A549 (cell line): ENCODE measurements at regions not wholly inside any gene's neighbourhood (a gene's known extent, or its start where the extent isn't known, plus 50 kb on each side); places are given as distances from the start of the nearest gene placed in this dataset.

Experiments
- ATAC-seq, 2 experiments: fragments of 200-7000 bp in 1 of 2; fragments of >200 bp in 1 of 2; cut with Nextera tagmentation in 1 of 2; cut with Tn5 transposase in 1 of 2; 3 replicates each; pipeline versions ENCODE4 v1.8.0 to v1.9.1; 2018 to 2020; ENCODE audit warnings: mild to moderate bottlenecking in 1 of 2, moderate library complexity in 1 of 2
- CTCF ChIA-PET: fragments of 300-600 bp; sonication (Branson Sonifier 250); formaldehyde crosslinking; extraction: SDS; loops from one replicate; lab custom pipeline; 2021; ENCODE audit warnings: antibody characterized with exemption, inconsistent platforms; lab: Yijun Ruan, JAX
- POLR2A ChIA-PET: fragments of 350-600 bp; formaldehyde crosslinking; extraction: SDS; loops from one replicate; lab custom pipeline; 2021; ENCODE audit warnings: antibody characterized with exemption, inconsistent platforms; lab: Yijun Ruan, JAX
- DNase-seq, 2 experiments: peaks; one replicate each; pipeline versions ENCODE4 v3.0.0 to v3.0.0-alpha.2; 2011 to 2016; ENCODE audit warnings: low read depth in 1 of 2, low spot score in 1 of 2
- FAIRE-seq: peaks from 2 replicates; lab custom pipeline; 2011; peaks lifted over from hg19 to GRCh38; lab: Jason Lieb, UNC
- H3K27ac ChIP-seq, 2 experiments: fragments of >200 bp; sonication (Bioruptor Twin); formaldehyde crosslinking; 3 replicates each; pipeline ENCODE4 v1.5.1; 2016 to 2017
- H3K4me1 ChIP-seq: fragments of >200 bp; sonication (Bioruptor Twin); formaldehyde crosslinking; 3 replicates; pipeline ENCODE4 v1.6.1; 2016
- H3K4me2 ChIP-seq: fragments of >200 bp; sonication (Bioruptor Twin); formaldehyde crosslinking; 3 replicates; pipeline ENCODE4 v1.6.1; 2016
- H3K4me3 ChIP-seq: fragments of >200 bp; sonication (Bioruptor Twin); formaldehyde crosslinking; 3 replicates; pipeline ENCODE4 v1.5.1; 2016
- H3K9me3 ChIP-seq: fragments of >200 bp; sonication (Bioruptor Twin); formaldehyde crosslinking; 3 replicates; pipeline ENCODE4 v1.6.1; 2016
- BHLHE40 ChIP-seq: IDR thresholded peaks from 2 replicates; pipeline ENCODE4 v1.6.1; 2012; ENCODE audit warnings: low read depth, low read length, inconsistent platforms
- CBX2 ChIP-seq: fragments of 200-600 bp; sonication (generic); IDR thresholded peaks from 2 replicates; pipeline ENCODE4 v1.6.1; 2016; ENCODE audit warnings: low read depth, mild to moderate bottlenecking, borderline replicate concordance
- CHD2 ChIP-seq: fragments of 150-350 bp; IDR thresholded peaks from 2 replicates; pipeline ENCODE4 v1.6.1; 2014; ENCODE audit warnings: low read length; ENCODE audit not compliant: partially characterized antibody
- FOSL2 ChIP-seq, 2 experiments: fragments of 450-650 bp in 1 of 2; fragments of >200 bp in 1 of 2; sonication (Bioruptor Twin) in 1 of 2; formaldehyde crosslinking; IDR thresholded peaks; 2 replicates each; pipeline versions ENCODE4 v1.5.0 to v1.6.1; 2016 to 2020; ENCODE audit warnings: mild to moderate bottlenecking in 1 of 2, moderate library complexity in 1 of 2
- FOXS1 ChIP-seq: fragments of 250-450 bp; sonication (Bioruptor Pico); IDR thresholded peaks from 2 replicates; pipeline ENCODE4 v1.5.0; 2020; ENCODE audit warnings: mild to moderate bottlenecking, moderate library complexity
- HOXA7 ChIP-seq: fragments of 250-450 bp; sonication (Bioruptor Pico); IDR thresholded peaks from 2 replicates; pipeline ENCODE4 v1.5.0; 2020; ENCODE audit warnings: mild to moderate bottlenecking, moderate library complexity
- HOXB13 ChIP-seq: fragments of 250-450 bp; sonication (Bioruptor Pico); IDR thresholded peaks from 2 replicates; pipeline ENCODE4 v1.5.0; 2020; ENCODE audit warnings: low read depth, mild to moderate bottlenecking, moderate library complexity
- JUNB ChIP-seq: fragments of >200 bp; sonication (Bioruptor Twin); formaldehyde crosslinking; IDR thresholded peaks from 2 replicates; pipeline ENCODE4 v1.6.1; 2016
- KDM5A ChIP-seq: fragments of 200-600 bp; sonication (generic); IDR thresholded peaks from 2 replicates; pipeline ENCODE4 v1.6.1; 2016; ENCODE audit warnings: antibody characterized with exemption, mild to moderate bottlenecking
- MAFK ChIP-seq: fragments of 450-650 bp; IDR thresholded peaks from 2 replicates; pipeline ENCODE4 v1.6.1; 2014; ENCODE audit not compliant: partially characterized antibody
- NR3C1 ChIP-seq: fragments of >200 bp; sonication (Bioruptor Twin); formaldehyde crosslinking; IDR thresholded peaks from 3 replicates; pipeline ENCODE4 v1.6.1; 2017
- PHF8 ChIP-seq: fragments of 200-600 bp; sonication (generic); IDR thresholded peaks from 2 replicates; pipeline ENCODE4 v1.6.1; 2016; ENCODE audit warnings: low read depth, mild to moderate bottlenecking, antibody characterized with exemption, moderate library complexity, borderline replicate concordance
- RAD21 ChIP-seq, 2 experiments: fragments of >200 bp in 1 of 2; sonication (Bioruptor Twin) in 1 of 2; formaldehyde crosslinking in 1 of 2; IDR thresholded peaks in 1 of 2; conservative IDR thresholded peaks in 1 of 2; 2 replicates in 1 of 2; 3 replicates in 1 of 2; pipeline ENCODE4 v1.6.1; 2012 to 2018; ENCODE audit warnings: inconsistent platforms in 1 of 2
- RARB ChIP-seq: fragments of 250-450 bp; sonication (Bioruptor Pico); IDR thresholded peaks from 2 replicates; pipeline ENCODE4 v1.8.0; 2021; ENCODE audit warnings: mild to moderate bottlenecking, moderate library complexity
- TFCP2L1 ChIP-seq: fragments of 250-450 bp; sonication (Bioruptor Pico); IDR thresholded peaks from 2 replicates; pipeline ENCODE4 v1.5.0; 2021; ENCODE audit warnings: mild to moderate bottlenecking
- WGBS: methylation state at CpG from one replicate; pipeline ENCODE4 v1.1.6; 2017; ENCODE audit errors: missing lambda C conversion rate; 5-methylcytosine and 5-hydroxymethylcytosine counted together
- TF ChIP-seq, protein P1 (sequence below): fragments of 150-350 bp; IDR thresholded peaks from 2 replicates; pipeline ENCODE4 v1.6.1; 2014; ENCODE audit warnings: low read depth, mild to moderate bottlenecking, low read length
- TF ChIP-seq, protein P2 (sequence below): IDR thresholded peaks from 2 replicates; pipeline ENCODE4 v1.6.1; 2012; ENCODE audit warnings: low read depth, borderline replicate concordance
- TF ChIP-seq, protein P3 (sequence below): fragments of >200 bp; sonication (Bioruptor Twin); formaldehyde crosslinking; IDR thresholded peaks from 2 replicates; pipeline ENCODE4 v1.6.1; 2016
- TF ChIP-seq, protein P4 (sequence below): fragments of >200 bp; sonication (Bioruptor Twin); formaldehyde crosslinking; IDR thresholded peaks from 3 replicates; pipeline ENCODE4 v1.5.1; 2016

DNA sequence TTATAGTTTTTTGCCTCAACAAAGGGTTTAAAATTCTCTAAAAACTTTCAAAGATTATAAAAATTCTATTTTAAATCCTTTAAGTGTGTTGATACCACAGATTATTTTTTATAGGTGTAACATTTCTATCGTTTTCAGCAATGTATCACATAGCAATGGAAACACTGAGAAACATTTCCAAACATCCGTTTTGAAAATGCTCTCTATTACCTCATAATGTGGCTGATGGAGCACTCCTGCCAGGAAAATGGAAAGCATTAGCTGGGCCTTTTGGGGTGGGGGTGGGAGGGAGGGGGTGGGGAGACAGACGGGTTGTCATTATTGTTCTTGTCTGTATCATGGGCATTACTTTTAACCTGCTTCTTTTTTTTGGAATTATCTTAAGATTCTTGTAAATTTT, 516.5 kb downstream of the ACTL7B start:
- FAIRE-seq, result no peak
- no peak for ATAC-seq
- Histone ChIP-seq H3K9me3 (no peaks in the 10 kb centered on the region), H3K4me2 (no peak overlapping the region), H3K4me1 (no peaks in the 10 kb centered on the region), H3K27ac (no peak overlapping the region), H3K4me3 (no peak overlapping the region)
- DNase-seq, result no peak
- WGBS, result 6% methylated on average over 3 of the region's 3 CpGs
- CTCF ChIA-PET, result no interaction called here
- TF ChIP-seq, protein P1, sequence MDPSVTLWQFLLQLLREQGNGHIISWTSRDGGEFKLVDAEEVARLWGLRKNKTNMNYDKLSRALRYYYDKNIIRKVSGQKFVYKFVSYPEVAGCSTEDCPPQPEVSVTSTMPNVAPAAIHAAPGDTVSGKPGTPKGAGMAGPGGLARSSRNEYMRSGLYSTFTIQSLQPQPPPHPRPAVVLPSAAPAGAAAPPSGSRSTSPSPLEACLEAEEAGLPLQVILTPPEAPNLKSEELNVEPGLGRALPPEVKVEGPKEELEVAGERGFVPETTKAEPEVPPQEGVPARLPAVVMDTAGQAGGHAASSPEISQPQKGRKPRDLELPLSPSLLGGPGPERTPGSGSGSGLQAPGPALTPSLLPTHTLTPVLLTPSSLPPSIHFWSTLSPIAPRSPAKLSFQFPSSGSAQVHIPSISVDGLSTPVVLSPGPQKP, result no peak
- TF ChIP-seq HOXB13 (CRISPR knock-in tag) (no peak), CHD2 (no peak), HOXA7 (CRISPR knock-in tag) (no peak), MAFK (no peak), BHLHE40 (no peak)
- POLR2A ChIA-PET, result no interaction called here

DNA sequence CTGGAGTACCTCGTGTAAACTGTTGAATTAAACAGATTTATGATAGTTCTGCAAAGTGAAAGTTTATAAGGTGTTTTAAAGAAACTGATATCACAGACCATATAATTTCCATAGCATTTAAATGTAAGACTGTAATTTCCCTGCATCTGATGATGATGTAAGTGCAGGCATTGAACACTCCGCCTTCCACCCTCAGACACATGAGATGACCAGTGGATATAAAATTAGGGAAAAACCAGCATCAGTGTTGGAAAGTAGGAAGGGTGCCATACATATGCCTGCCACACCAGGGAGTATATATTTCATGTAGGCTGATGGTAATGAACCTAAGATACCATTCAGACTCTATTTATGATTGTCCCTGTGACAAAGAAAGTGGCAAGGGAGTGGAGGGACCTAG, 519.2 kb downstream of the ACTL7B start:
- TF ChIP-seq, protein P2, sequence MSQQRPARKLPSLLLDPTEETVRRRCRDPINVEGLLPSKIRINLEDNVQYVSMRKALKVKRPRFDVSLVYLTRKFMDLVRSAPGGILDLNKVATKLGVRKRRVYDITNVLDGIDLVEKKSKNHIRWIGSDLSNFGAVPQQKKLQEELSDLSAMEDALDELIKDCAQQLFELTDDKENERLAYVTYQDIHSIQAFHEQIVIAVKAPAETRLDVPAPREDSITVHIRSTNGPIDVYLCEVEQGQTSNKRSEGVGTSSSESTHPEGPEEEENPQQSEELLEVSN, result no peak
- TF ChIP-seq MAFK (no peak), CBX2 (no peak), FOSL2 (IDR thresholded peaks at IDR 0.05) (no peak), FOSL2 (CRISPR knock-in tag; IDR thresholded peaks at IDR 0.05) (no peak), TFCP2L1 (CRISPR knock-in tag) (no peak), RAD21 (conservative IDR thresholded peaks at IDR 0.05 in 1 of 2, IDR thresholded peaks at IDR 0.05 in 1 of 2) (no peak), FOXS1 (CRISPR knock-in tag) (no peak), NR3C1 (no peak), PHF8 (no peak)
- TF ChIP-seq, protein P3, sequence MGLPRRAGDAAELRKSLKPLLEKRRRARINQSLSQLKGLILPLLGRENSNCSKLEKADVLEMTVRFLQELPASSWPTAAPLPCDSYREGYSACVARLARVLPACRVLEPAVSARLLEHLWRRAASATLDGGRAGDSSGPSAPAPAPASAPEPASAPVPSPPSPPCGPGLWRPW, result no peak
- TF ChIP-seq, protein P4, sequence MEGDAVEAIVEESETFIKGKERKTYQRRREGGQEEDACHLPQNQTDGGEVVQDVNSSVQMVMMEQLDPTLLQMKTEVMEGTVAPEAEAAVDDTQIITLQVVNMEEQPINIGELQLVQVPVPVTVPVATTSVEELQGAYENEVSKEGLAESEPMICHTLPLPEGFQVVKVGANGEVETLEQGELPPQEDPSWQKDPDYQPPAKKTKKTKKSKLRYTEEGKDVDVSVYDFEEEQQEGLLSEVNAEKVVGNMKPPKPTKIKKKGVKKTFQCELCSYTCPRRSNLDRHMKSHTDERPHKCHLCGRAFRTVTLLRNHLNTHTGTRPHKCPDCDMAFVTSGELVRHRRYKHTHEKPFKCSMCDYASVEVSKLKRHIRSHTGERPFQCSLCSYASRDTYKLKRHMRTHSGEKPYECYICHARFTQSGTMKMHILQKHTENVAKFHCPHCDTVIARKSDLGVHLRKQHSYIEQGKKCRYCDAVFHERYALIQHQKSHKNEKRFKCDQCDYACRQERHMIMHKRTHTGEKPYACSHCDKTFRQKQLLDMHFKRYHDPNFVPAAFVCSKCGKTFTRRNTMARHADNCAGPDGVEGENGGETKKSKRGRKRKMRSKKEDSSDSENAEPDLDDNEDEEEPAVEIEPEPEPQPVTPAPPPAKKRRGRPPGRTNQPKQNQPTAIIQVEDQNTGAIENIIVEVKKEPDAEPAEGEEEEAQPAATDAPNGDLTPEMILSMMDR, result no peak
- TF ChIP-seq, all 56 proteins: peak for 0
- ATAC-seq (no peak), DNase-seq (no peak), FAIRE-seq (no peak)
- 30% methylated on average over 2 of the region's 2 CpGs for WGBS
- Histone ChIP-seq H3K27ac (no peak overlapping the region), H3K4me3 (no peak overlapping the region), H3K4me2 (no peak overlapping the region), H3K4me1 (no peaks in the 10 kb centered on the region), H3K9me3 (no peaks in the 10 kb centered on the region)
- ChIA-PET POLR2A (no interaction called here), CTCF (no interaction called here)

DNA sequence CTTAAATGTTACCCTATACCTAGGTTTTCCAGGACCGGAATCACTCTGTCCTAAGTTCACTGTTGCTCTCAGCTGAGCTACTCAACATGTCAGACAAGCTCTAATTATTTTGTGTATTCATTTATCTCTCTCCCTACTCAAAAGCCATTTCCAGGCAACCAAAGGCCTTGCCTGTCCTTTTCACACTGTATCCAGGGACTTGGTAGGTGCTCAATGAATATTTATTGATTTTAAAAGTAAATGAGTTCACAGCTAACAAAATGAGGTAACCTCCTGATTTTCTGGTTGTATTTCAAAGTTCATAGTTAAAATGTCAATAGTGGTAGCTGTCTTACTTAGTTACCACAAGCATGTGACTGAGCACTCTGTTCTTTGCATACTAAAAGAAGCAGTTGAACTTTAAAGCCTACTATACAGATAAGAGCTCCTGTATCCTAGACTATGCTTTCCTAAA, 522.2 kb downstream of the ACTL7B start:
- no peak overlapping the region for H3K4me2 ChIP-seq
- H3K9me3 ChIP-seq, result peaks cover 8% of the 10 kb centered on the region
- no peak for ATAC-seq
- POLR2A ChIA-PET, result no interaction called here
- H3K4me1 ChIP-seq, result no peaks in the 10 kb centered on the region
- no peak overlapping the region for H3K4me3 ChIP-seq
- TF ChIP-seq RARB (no peak), MAFK (no peak), JUNB (no peak), HOXA7 (CRISPR knock-in tag) (no peak), KDM5A (no peak)
- TF ChIP-seq, all 56 proteins: peak for 0
- FAIRE-seq, result no peak
- WGBS, result 0% methylated on average over 1 of the region's 1 CpG
- CTCF ChIA-PET, result interaction anchor here (1.0 to 1.6 kb wide), 4 partner anchors 10 to 868 kb away, joined by 3 to 5 read pairs (median 3); no protein-coding TSS in a partner anchor
- no peak for DNase-seq
- H3K27ac ChIP-seq, result no peak overlapping the region
